ENCODE measurements at regions not wholly inside any gene's neighbourhood (a gene's known extent, or its start where the extent isn't known, plus 50 kb on each side); places are given as distances from the start of the nearest gene placed in this dataset.

DNA sequence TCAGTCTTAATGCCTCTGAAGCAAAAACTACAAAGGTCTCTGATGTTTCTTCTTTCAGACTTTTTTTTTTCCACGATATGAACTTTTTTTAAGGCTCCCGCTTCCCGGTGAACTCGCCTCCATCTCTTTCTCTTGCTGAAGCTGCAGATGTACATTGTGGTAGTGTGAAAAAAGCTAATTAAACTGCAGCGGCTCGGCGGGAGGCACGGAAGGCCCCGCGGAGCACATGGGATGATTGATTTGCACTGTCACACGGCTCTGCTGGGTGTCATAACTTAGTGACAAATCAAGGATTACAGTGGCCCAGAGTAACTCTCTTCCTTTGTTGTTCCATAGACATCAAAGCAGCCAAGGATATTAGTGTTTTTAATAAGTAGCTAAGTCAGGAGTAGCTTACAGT is 196.3 kb downstream of the AXIN2 start:
- DNase-seq (ENCODE audit: low read depth in 2 of 2) = no peak

- no peak for DNase-seq (ENCODE audit: low read depth in 2 of 2)
Measured at GRCh38 chr17:65364438-65364837, 197.0 kb downstream of the AXIN2 start.

DNA sequence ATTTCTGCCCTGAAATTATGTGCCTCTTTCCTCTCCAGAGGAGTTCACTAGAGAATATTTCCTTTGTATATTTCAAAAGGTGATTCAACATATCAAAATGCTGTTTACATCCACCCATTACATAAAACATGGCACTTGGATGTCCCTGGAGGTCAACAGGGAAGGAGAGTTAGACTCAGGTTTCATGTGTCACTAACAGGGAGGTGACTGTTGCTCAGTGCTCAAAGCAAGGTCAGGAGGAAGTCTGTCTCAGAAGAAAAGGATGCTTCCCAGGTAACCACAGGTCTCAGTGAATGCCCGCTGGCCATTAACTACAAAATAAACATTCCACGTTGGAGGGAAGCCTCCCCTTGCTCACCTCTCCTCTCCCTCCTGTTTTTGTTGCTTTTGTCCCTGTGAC is 198.6 kb downstream of the AXIN2 start:
- DNase-seq (ENCODE audit: low read depth in 2 of 2) = no peak

DNA sequence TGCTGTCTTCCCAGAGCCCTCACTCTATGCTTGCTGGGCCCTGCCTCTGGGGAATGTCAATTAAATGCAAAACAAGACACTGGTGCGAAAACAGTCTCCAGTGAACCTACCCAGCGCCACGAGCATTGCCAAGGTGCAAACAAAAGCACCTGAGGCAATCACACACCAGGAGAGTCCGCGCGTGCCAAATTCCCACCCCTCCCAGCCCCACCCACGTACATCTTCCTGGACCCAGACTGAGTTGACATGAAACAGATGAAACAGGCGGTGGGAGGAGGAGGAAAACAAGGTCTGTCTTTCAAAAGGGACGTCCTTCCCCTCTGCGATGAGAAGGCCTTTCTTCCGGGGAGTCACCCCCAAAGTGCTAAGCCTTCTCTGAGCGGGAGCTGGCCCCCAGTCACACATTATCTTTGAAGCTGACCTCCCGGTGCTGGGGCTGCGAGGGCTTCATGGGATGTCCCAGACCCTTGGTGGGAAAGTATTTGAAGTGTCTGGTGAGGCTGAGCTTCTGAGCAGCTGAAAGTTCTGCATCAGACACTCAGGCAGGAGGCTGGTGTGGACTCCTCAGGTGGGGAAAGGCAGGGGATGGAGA is 200.4 kb downstream of the AXIN2 start:
- DNase-seq (ENCODE audit: low read depth in 2 of 2) = no peak

- no peak for DNase-seq (ENCODE audit: low read depth in 2 of 2)
Measured at GRCh38 chr17:65359016-65359415, 202.4 kb downstream of the AXIN2 start.

DNA sequence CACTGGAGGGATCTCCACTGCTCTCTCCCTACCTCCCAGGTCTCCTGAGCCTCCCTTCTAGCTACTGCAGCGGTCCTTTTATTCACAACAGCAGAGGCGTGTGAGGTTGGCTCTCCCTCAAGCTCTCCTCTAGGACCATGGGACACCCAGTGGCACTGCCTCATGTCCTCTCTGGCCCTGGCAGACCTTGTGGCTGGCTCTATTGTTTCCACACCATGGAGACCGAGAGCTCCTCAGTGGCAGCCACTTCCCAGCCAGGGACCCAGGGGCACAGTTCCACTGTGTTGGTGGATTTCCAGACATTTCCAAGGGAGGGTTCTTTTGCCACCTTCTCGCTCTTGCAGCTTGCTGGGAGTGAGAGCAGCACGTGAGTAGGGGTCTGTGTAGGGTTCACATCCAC is 204.9 kb downstream of the AXIN2 start:
- DNase-seq (ENCODE audit: low read depth in 2 of 2) = no peak

DNA sequence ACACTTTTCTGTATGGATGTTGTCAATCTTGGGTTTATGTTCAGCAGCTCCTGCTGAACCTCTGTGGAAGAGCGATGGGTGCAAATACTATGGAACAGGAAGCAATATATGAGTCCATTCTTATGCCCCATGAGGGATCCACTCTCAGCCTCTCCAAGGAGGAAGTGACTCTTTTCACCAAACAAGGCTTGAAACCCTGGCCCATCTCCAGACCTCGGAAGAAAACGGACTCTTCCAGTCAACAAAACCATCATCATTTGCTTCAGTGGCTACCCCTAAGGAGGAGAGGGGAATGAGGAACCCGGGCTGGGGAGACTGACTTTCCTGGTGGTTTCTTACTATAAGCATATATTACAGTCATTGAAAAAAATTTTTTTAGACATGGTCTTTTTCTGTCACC is 206.2 kb downstream of the AXIN2 start:
- DNase-seq (ENCODE audit: low read depth in 2 of 2) = no peak

DNA sequence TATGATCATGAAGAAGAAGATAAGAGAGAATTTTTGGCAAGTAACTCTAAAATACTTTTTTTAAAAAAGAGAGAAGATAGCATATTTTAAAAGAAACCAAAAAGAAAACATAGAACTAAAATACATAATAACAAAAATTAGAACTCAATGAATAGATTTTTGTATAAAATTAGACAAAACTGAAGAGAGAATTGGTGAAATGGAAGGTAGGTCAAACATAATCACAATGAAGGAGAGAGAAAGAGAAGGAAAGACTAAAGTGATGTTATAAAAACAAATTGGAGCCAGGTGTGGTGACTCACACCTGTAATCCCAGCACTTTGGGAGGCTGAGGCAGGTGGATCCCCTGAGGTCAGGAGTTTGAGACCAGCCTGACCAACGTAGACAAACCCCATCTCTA is 211.5 kb downstream of the AXIN2 start:
- no peak for DNase-seq (ENCODE audit: low read depth in 2 of 2)

GRCh38 chr17:65346166-65346565 is 209.0 kb downstream of the RGS9 start:
- DNase-seq (ENCODE audit: low read depth in 2 of 2) = no peak

DNA sequence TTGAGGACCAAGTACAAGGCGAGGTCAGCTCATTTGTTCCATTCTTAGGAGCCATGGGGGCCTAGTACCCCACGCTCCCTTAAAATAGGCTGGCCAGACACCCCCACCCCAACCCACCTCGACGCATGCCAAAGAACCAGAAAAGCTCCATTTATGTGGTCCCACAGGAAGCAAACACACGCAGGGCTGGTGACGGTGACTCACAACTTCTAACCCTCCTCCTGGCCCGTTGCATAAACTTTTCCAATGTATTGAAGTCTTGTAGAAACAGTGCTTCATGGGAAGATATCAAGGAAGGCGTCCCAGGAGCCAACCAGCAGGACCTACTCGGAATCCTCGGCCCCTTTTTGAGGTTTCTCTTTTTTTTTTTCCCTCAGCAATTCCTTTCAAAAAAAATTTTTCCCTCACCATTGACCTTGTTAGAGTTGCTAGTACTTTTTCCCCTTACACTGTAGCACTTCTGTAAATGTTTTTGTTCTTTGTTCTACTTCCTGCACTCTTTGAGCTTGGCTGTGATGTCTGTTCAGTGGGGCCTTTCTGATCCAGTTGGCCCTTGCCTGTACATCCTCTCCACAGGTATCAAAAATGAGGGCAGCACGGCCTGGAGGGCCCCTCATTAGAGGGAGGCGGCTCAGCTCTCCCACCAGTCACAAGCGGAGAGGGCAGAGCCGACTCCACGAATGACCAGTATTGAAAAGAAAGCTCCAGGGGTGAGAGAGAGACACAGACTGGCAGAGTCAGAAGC is 208.3 kb downstream of the RGS9 start:
- DNase-seq (ENCODE audit: low read depth in 2 of 2) = peak in 1 of 2 donors; percentile 11

DNA sequence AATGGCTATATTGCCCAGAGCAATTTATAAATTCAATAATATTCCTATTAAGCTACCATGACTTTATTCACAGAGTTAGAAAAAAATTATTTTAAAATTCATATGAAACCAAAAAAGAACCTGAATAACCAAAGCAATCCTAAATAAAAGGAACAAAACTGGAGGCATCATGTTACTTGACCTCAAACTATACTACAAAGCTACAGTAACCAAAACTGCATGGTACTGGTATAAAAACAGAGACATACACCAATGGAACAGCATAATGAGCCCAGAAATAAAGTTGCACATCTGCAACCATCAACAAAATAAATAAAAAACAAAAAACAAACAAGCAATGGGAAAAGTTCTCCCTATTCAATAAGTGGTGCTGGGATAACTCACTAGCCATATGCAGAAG is 203.2 kb downstream of the RGS9 start:
- no peak for DNase-seq (ENCODE audit: low read depth in 2 of 2)

DNA sequence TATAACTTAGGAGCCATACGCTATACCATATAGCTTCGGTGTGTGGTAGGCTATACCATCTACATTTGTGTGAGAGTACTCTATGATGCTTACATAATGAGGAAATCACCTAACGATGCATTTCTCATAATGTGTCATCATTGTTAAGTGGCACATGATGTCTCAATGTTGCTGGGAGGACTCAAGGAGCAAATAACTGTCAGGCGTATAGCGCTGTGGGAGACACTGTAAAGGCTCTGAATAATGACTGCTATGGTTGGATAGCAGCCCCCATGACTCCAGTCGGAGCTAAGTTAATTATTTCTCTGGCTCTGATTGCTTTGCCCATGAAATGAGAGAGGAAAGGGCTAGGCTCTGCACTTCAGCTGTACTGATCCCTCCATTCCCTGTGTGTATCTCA is 197.2 kb downstream of the RGS9 start:
- no peak for DNase-seq (ENCODE audit: low read depth in 2 of 2)

- DNase-seq (ENCODE audit: low read depth in 2 of 2) = no peak
Measured at GRCh38 chr17:65332779-65333178, 195.6 kb downstream of the RGS9 start.

GRCh38 chr17:65332375-65332774 is 195.2 kb downstream of the RGS9 start:
- no peak for DNase-seq (ENCODE audit: low read depth in 2 of 2)

GRCh38 chr17:65328567-65328966 is 191.4 kb downstream of the RGS9 start:
- DNase-seq (ENCODE audit: low read depth in 2 of 2) = no peak

- DNase-seq (ENCODE audit: low read depth in 2 of 2) = no peak
Measured at GRCh38 chr17:65324611-65325342, 187.6 kb downstream of the RGS9 start.

DNA sequence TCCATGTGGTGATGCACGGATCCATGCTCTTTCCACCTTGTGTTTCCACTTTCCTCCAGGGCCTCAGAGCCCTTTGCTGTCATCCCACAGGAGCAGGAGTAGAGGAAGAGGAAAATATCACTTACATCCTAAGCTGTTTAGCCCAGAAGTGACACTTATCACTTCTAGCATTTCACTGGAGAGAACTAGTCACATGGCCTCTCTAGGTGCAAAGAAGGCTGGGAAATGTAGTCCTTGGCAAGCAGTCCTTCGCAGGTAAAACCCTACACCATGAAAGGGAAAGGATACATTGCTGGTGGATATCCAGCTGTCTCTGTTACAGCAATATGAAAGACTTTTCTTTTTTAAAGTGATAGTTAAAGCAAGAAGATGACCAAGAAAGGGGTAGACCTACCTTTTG is 185.9 kb downstream of the RGS9 start:
- no peak for DNase-seq (ENCODE audit: low read depth in 2 of 2)

GRCh38 chr17:65320820-65321219 is 183.7 kb downstream of the RGS9 start:
- no peak for DNase-seq (ENCODE audit: low read depth in 2 of 2)

GRCh38 chr17:65314212-65314611 is 177.0 kb downstream of the RGS9 start:
- no peak for DNase-seq (ENCODE audit: low read depth in 2 of 2)

GRCh38 chr17:65312718-65313377 is 175.7 kb downstream of the RGS9 start:
- no peak for DNase-seq (ENCODE audit: low read depth in 2 of 2)

- no peak for DNase-seq (ENCODE audit: low read depth in 2 of 2)
Measured at GRCh38 chr17:65311261-65311660, 174.1 kb downstream of the RGS9 start.

GRCh38 chr17:65307961-65308316 is 170.8 kb downstream of the RGS9 start:
- no peak for DNase-seq (ENCODE audit: low read depth in 2 of 2)

All from stimulated activated CD8-positive, alpha-beta memory T cell treated with anti-CD3 and anti-CD28 coated beads, Interleukin-2, amount 100 ng/mL, for 1 hour (primary cell).